ENCODE measurements at regions not wholly inside any gene's neighbourhood (a gene's known extent, or its start where the extent isn't known, plus 50 kb on each side); places are given as distances from the start of the nearest gene placed in this dataset.

DNA sequence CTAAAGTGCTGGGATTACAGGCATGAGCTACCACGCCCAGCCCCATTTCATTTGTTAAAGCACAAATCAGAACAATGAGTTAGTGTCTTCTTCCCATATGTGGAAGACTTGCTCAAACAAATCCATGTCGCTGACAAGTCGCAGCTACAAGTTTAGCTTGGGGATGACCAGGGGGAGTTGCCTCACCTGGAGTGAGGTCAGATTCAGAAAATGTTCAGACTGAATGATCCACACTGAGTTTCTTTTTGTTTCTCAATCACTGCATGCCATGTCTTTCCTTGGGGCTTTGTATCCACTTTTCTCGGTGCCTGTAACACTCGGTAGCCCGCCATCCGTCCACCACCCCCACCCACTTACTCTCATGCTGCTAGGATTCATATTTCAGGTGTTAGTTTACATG is 437.3 kb upstream of the DYNLRB2 start:
- H3K18ac ChIP-seq (ENCODE audit: insufficient read length, low read depth, low read length) = no peak overlapping the region
- peak overlapping the region in 1 of 3 experiments; percentile 51; a peak in 1 of 7 replicates for H3K27ac Mint-ChIP-seq
- no peak overlapping the region for H4K5ac ChIP-seq (ENCODE audit: insufficient read length, low read depth, low read length)
- H3K9ac ChIP-seq (ENCODE audit: extremely low read depth, insufficient read length, low read length) = no peak overlapping the region
- H3T11ph ChIP-seq (ENCODE audit: low read length) = no peak overlapping the region
- no peak overlapping the region for H3K14ac ChIP-seq (ENCODE audit: insufficient read depth, low read length)
- no peak overlapping the region for H3K23ac ChIP-seq (ENCODE audit: insufficient read length, low read depth, low read length)
- H3K4me3 Mint-ChIP-seq = no peak overlapping the region
- no peak overlapping the region for H2BK15ac ChIP-seq (ENCODE audit: low read depth, low read length)
- no peak overlapping the region for H3K27ac ChIP-seq (ENCODE audit: insufficient read length, low read depth, low read length)
- no peaks in the 10 kb centered on the region for H3K27me3 ChIP-seq (ENCODE audit: insufficient read depth, low read length)
- H3K4ac ChIP-seq (ENCODE audit: low read depth, low read length) = no peak overlapping the region
- peaks cover 18 to 24% of the 10 kb centered on the region in 2 experiments for H3K4me1 Mint-ChIP-seq
- H2BK5ac ChIP-seq (ENCODE audit: insufficient read length, low read length) = no peak overlapping the region
- no peaks in the 10 kb centered on the region for H4K20me1 ChIP-seq (ENCODE audit: control insufficient read depth, insufficient read depth, insufficient read length)
- no peak overlapping the region for H3K56ac ChIP-seq (ENCODE audit: insufficient read length, low read depth, low read length)
- no peak for DNase-seq
- no peaks in the 10 kb centered on the region for H3K9me3 ChIP-seq (ENCODE audit: control insufficient read depth, low read depth, low read length)
- no peak overlapping the region for H2BK120ac ChIP-seq (ENCODE audit: low read depth, low read length, poor library complexity, severe bottlenecking)
- H2BK20ac ChIP-seq (ENCODE audit: low read depth, low read length, poor library complexity, severe bottlenecking) = no peak overlapping the region
- no peak overlapping the region for H2BK12ac ChIP-seq (ENCODE audit: insufficient read length, low read depth, low read length)
- no peak for TF ChIP-seq CTCF (conservative IDR thresholded peaks at IDR 0.05)
- no peaks in the 10 kb centered on the region for H3K79me1 ChIP-seq (ENCODE audit: insufficient read depth, low read depth, low read length, poor library complexity, severe bottlenecking)
- H2AK5ac ChIP-seq (ENCODE audit: insufficient read length, low read length) = no peak overlapping the region
- H3K27me3 Mint-ChIP-seq (ENCODE audit: low read depth) = no peaks in the 10 kb centered on the region; the same call in 1 of the 2 replicates
- no peaks in the 10 kb centered on the region for H3K79me2 ChIP-seq (ENCODE audit: insufficient read depth, low read length)
- WGBS (ENCODE audit: extremely low coverage, insufficient read length, low lambda C conversion rate) = no CpG with 5 or more reads among the region's 7 CpGs
- H2AFZ ChIP-seq (ENCODE audit: low read length) = peak overlapping the region; percentile 40
- H4K8ac ChIP-seq (replicated peaks; ENCODE audit: insufficient read length, low read depth, low read length) = no peak overlapping the region
- H3K4me1 ChIP-seq (ENCODE audit: insufficient read depth, low read length) = peaks cover 5% of the 10 kb centered on the region; the same call in 1 of the 2 replicates
- no peak overlapping the region for H3K4me2 ChIP-seq (ENCODE audit: insufficient read depth, insufficient read length, low read length)
- peaks cover 4 to 5% of the 10 kb centered on the region in 2 experiments; a peak in 4 of 5 replicates for H3K9me3 Mint-ChIP-seq
- H3K23me2 ChIP-seq (ENCODE audit: insufficient read length, low read depth, low read length, poor library complexity, severe bottlenecking) = no peaks in the 10 kb centered on the region
- H4K91ac ChIP-seq (ENCODE audit: insufficient read length, low read depth, low read length) = no peak overlapping the region
- no peaks in the 10 kb centered on the region; a peak in 1 of 7 replicates for H3K36me3 Mint-ChIP-seq (ENCODE audit: insufficient read depth in 1 of 3, low read depth in 3 of 3)

Measured in H9 (cell line).